ENCODE measurements at regions not wholly inside any gene's neighbourhood (a gene's known extent, or its start where the extent isn't known, plus 50 kb on each side); places are given as distances from the start of the nearest gene placed in this dataset.

DNA sequence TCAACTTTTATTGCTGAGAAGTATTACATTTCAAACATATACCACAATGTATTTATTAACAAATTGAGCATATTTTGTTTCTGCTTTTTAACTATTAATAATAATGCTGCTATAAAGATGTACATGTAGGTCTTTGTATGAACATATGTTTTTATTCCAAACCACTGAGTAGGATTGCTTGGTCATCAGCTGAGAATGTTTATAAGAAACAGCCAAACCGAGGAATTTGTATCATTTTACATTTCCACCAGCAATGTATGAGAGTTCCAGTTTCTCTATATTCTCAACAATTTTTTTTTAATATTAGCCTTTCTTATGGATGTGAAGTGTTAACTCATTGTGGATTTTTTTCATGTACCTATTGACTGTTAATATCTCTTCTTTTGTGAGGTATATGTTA, 119.5 kb upstream of the MDFIC2 start:
- TF ChIP-seq CTCF (IDR thresholded peaks at IDR 0.05): no peak
- no peak for TF ChIP-seq POLR2A (IDR thresholded peaks at IDR 0.05)
- no peak for TF ChIP-seq POLR2AphosphoS5 (IDR thresholded peaks at IDR 0.05)
- WGBS: 84% methylated on average over 1 of the region's 1 CpG
- Histone ChIP-seq H3K27me3 (replicated peaks; ENCODE audit: insufficient read depth) (no peaks in the 10 kb centered on the region), H3K4me3 (no peak overlapping the region), H3K9me3 (no peaks in the 10 kb centered on the region), H3K27ac (no peak overlapping the region), H3K36me3 (no peaks in the 10 kb centered on the region), H3K4me1 (replicated peaks) (no peaks in the 10 kb centered on the region)
- intact Hi-C loops (cut with DNase I): no loop called here
- DNase-seq (ENCODE audit: low spot score): no peak

DNA sequence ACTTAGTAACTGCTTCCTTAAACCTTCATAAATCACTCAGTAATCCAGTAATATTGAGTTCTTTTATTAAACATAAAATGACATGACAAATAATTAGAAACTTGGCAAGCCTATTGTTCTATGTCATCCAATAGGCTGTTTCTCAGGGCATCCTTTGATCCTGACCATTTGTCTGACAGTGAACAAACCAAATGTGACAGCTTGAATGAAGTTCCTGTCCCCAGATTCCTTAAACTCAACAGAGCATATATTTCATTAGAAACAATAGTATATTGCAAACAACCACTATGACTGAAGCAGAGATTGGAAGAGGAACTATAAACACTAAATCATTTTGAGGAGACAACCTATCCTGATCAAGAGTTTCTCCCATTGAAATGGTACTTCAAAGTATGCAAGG, 113.6 kb upstream of the MDFIC2 start:
- Histone ChIP-seq H3K9me3 (no peaks in the 10 kb centered on the region), H3K27ac (no peak overlapping the region), H3K4me3 (no peak overlapping the region), H3K4me1 (replicated peaks) (no peaks in the 10 kb centered on the region), H3K27me3 (replicated peaks; ENCODE audit: insufficient read depth) (no peaks in the 10 kb centered on the region), H3K36me3 (no peaks in the 10 kb centered on the region)
- DNase-seq (ENCODE audit: low spot score): no peak
- intact Hi-C loops (cut with DNase I): no loop called here
- TF ChIP-seq POLR2A (IDR thresholded peaks at IDR 0.05) (no peak), CTCF (IDR thresholded peaks at IDR 0.05) (no peak), POLR2AphosphoS5 (IDR thresholded peaks at IDR 0.05) (no peak)

DNA sequence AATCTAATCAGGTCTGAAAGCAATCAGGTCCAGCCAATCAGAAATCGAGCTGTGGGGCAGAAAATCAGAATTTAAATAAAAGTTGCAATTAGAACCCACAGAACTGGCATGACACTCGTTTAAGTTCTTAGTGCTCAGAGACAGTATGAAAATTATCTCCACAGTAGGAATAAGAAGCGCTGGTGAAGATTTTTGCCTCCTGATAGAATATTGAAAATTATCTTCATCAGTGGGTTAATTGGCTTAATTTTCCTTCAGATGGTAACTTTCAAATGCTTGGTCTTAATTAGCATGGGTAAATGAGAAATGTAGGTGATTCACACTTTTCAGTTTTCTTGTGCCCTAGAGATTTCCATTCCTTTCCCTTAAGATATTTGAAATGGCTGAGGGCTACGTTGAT, 109.1 kb upstream of the MDFIC2 start:
- no peak overlapping the region for H3K4me3 ChIP-seq
- intact Hi-C loops (cut with DNase I): no loop called here
- H3K36me3 ChIP-seq: no peaks in the 10 kb centered on the region
- whole genome bisulfite sequencing: 87% methylated on average over 4 of the region's 4 CpGs
- TF ChIP-seq POLR2AphosphoS5 (IDR thresholded peaks at IDR 0.05): no peak
- no peak for TF ChIP-seq CTCF (IDR thresholded peaks at IDR 0.05)
- no peak for TF ChIP-seq POLR2A (IDR thresholded peaks at IDR 0.05)
- no peaks in the 10 kb centered on the region for H3K4me1 ChIP-seq (replicated peaks)
- no peaks in the 10 kb centered on the region for H3K9me3 ChIP-seq
- no peaks in the 10 kb centered on the region for H3K27me3 ChIP-seq (replicated peaks; ENCODE audit: insufficient read depth)
- DNase-seq (ENCODE audit: low spot score): no peak
- H3K27ac ChIP-seq: no peak overlapping the region

GRCh38 chr3:70409018-70409417, 96.6 kb upstream of the MDFIC2 start:
- no peak for DNase-seq (ENCODE audit: low spot score)
- H3K4me1 ChIP-seq (replicated peaks): no peaks in the 10 kb centered on the region
- H3K4me3 ChIP-seq: no peak overlapping the region
- no peak overlapping the region for H3K27ac ChIP-seq
- H3K27me3 ChIP-seq (replicated peaks; ENCODE audit: insufficient read depth): no peaks in the 10 kb centered on the region
- 92% methylated on average over 2 of the region's 2 CpGs for WGBS
- H3K36me3 ChIP-seq: no peaks in the 10 kb centered on the region
- intact Hi-C loops (cut with DNase I): no loop called here
- TF ChIP-seq POLR2A (IDR thresholded peaks at IDR 0.05): no peak
- no peak for TF ChIP-seq POLR2AphosphoS5 (IDR thresholded peaks at IDR 0.05)
- no peak for TF ChIP-seq CTCF (IDR thresholded peaks at IDR 0.05)
- no peaks in the 10 kb centered on the region for H3K9me3 ChIP-seq

DNA sequence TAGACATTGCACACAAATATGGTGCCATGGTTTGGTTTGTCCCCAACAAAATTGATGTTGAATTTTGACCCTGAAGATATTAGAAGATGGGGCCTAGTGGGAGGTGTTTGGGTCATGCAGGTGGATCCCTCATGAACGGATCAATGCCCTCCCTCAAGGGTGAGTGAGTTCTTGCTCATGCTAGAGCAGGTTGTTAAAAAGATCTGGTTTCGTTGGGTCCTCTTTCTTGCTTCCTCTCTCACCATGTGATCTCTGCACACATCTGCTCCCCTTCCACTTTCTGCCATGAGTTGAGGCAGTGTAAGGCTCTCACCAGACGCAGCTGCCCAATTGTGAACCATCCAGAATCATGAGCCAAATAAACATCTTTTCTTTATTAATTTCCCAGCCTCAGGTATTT, 87.8 kb upstream of the MDFIC2 start:
- Histone ChIP-seq H3K4me1 (replicated peaks) (no peaks in the 10 kb centered on the region), H3K4me3 (no peak overlapping the region), H3K27ac (no peak overlapping the region), H3K9me3 (no peaks in the 10 kb centered on the region), H3K27me3 (replicated peaks; ENCODE audit: insufficient read depth) (no peaks in the 10 kb centered on the region), H3K36me3 (no peaks in the 10 kb centered on the region)
- WGBS: 81% methylated on average over 3 of the region's 3 CpGs
- TF ChIP-seq POLR2AphosphoS5 (IDR thresholded peaks at IDR 0.05) (no peak), POLR2A (IDR thresholded peaks at IDR 0.05) (no peak), CTCF (IDR thresholded peaks at IDR 0.05) (no peak)
- intact Hi-C loops (cut with DNase I): no loop called here
- no peak for DNase-seq (ENCODE audit: low spot score)
